Keratinocyte (primary cell): ENCODE measurements at regions not wholly inside any gene's neighbourhood (a gene's known extent, or its start where the extent isn't known, plus 50 kb on each side); places are given as distances from the start of the nearest gene placed in this dataset.

Source experiments
- EZH2 ChIP-seq: IDR thresholded peaks from one replicate; pipeline ENCODE4 v1.6.1; 2012; ENCODE audit warnings: inconsistent platforms, mild to moderate bottlenecking, low read length, moderate library complexity
- TF ChIP-seq, protein P1 (sequence below), 3 experiments: IDR thresholded peaks in 1 of 3; conservative IDR thresholded peaks in 1 of 3; optimal IDR thresholded peaks in 1 of 3; 2 replicates in 2 of 3; 3 replicates in 1 of 3; pipeline versions ENCODE3 to v1.5.1; 2011; ENCODE audit warnings: low read length in 3 of 3, mild to moderate bottlenecking in 3 of 3, moderate library complexity in 2 of 3, control low read depth in 1 of 3, inconsistent platforms in 1 of 3; ENCODE audit not compliant: insufficient read depth in 2 of 3; ENCODE audit errors: extremely low read depth in 1 of 3

DNA sequence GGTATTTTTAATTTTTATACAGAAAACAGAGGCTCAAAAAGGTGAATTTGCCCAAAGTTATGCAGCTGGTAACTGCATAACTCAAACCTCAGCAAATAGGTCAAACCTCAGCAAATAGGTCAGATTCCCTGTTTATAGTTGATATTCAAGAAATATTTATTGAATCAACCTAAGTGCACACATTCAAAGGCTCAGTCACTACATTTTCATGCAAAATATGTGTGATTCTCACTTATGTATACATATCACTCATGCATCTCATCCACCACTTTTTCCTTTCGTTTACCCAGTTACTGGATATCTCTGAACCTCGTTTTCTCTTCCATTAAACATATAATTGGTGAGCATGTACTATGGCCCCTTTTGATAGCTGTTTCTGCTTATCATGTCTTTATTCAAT, 158.3 kb upstream of the C1orf21 start:
- TF ChIP-seq, protein P1, sequence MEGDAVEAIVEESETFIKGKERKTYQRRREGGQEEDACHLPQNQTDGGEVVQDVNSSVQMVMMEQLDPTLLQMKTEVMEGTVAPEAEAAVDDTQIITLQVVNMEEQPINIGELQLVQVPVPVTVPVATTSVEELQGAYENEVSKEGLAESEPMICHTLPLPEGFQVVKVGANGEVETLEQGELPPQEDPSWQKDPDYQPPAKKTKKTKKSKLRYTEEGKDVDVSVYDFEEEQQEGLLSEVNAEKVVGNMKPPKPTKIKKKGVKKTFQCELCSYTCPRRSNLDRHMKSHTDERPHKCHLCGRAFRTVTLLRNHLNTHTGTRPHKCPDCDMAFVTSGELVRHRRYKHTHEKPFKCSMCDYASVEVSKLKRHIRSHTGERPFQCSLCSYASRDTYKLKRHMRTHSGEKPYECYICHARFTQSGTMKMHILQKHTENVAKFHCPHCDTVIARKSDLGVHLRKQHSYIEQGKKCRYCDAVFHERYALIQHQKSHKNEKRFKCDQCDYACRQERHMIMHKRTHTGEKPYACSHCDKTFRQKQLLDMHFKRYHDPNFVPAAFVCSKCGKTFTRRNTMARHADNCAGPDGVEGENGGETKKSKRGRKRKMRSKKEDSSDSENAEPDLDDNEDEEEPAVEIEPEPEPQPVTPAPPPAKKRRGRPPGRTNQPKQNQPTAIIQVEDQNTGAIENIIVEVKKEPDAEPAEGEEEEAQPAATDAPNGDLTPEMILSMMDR (optimal IDR thresholded peaks at IDR 0.05 in 1 of 3, IDR thresholded peaks at IDR 0.05 in 1 of 3, conservative IDR thresholded peaks at IDR 0.05 in 1 of 3; ENCODE audit: extremely low read depth in 1 of 3, insufficient read depth in 2 of 3, low read length in 3 of 3), result no peak
- no peak for TF ChIP-seq EZH2
